ENCODE measurements at regions not wholly inside any gene's neighbourhood (a gene's known extent, or its start where the extent isn't known, plus 50 kb on each side); places are given as distances from the start of the nearest gene placed in this dataset.

- no peaks in the 10 kb centered on the region for H3K4me1 ChIP-seq (ENCODE audit: control insufficient read depth, insufficient read depth, low read length, poor library complexity, severe bottlenecking)
- H3K4me1 Mint-ChIP-seq = no peaks in the 10 kb centered on the region
- H3K4me3 Mint-ChIP-seq = no peak overlapping the region
- no peak overlapping the region for H3K27ac Mint-ChIP-seq
- peaks cover 0 to 15% of the 10 kb centered on the region in 2 experiments for H3K9me3 ChIP-seq (ENCODE audit: control insufficient read depth in 2 of 2, low read length in 2 of 2)
- ATAC-seq (ENCODE audit: low read depth in 2 of 2) (no peak), DNase-seq (no peak)
- H3K36me3 ChIP-seq (ENCODE audit: control insufficient read depth, insufficient read depth, low read length) = no peaks in the 10 kb centered on the region
- H3K27ac ChIP-seq (ENCODE audit: insufficient read depth, low read length, poor library complexity, severe bottlenecking) = no peak overlapping the region
- H3K36me3 Mint-ChIP-seq = no peaks in the 10 kb centered on the region
- H3K27me3 ChIP-seq (ENCODE audit: control insufficient read depth, insufficient read depth, low read length) = no peaks in the 10 kb centered on the region
- peaks cover 4 to 36% (median 9%) of the 10 kb centered on the region in 7 donors for H3K9me3 Mint-ChIP-seq
- H3K27me3 Mint-ChIP-seq = no peaks in the 10 kb centered on the region
- H3K4me3 ChIP-seq (ENCODE audit: low read depth, low read length) = no peak overlapping the region
Measured at GRCh38 chr14:26987744-26988363, 390.0 kb upstream of the NOVA1 start.

GRCh38 chr14:26990946-26991345 lies 393.1 kb upstream of the NOVA1 start:
- ATAC-seq (ENCODE audit: low read depth in 2 of 2) (no peak), DNase-seq (no peak)
- H3K36me3 Mint-ChIP-seq = no peaks in the 10 kb centered on the region
- H3K4me1 ChIP-seq (ENCODE audit: control insufficient read depth, insufficient read depth, low read length, poor library complexity, severe bottlenecking) = no peaks in the 10 kb centered on the region
- H3K27ac ChIP-seq (ENCODE audit: insufficient read depth, low read length, poor library complexity, severe bottlenecking) = no peak overlapping the region
- H3K9me3 ChIP-seq (ENCODE audit: control insufficient read depth in 2 of 2, low read length in 2 of 2) = peaks cover 4 to 42% of the 10 kb centered on the region in 2 experiments
- H3K4me1 Mint-ChIP-seq = no peaks in the 10 kb centered on the region
- H3K27me3 Mint-ChIP-seq = no peaks in the 10 kb centered on the region
- H3K9me3 Mint-ChIP-seq = peaks cover 3 to 34% (median 9%) of the 10 kb centered on the region in 7 donors
- no peak overlapping the region for H3K4me3 ChIP-seq (ENCODE audit: low read depth, low read length)
- no peak overlapping the region for H3K27ac Mint-ChIP-seq
- no peaks in the 10 kb centered on the region for H3K36me3 ChIP-seq (ENCODE audit: control insufficient read depth, insufficient read depth, low read length)
- no peak overlapping the region for H3K4me3 Mint-ChIP-seq
- H3K27me3 ChIP-seq (ENCODE audit: control insufficient read depth, insufficient read depth, low read length) = no peaks in the 10 kb centered on the region

- H3K4me1 Mint-ChIP-seq = no peaks in the 10 kb centered on the region
- Histone ChIP-seq H3K27ac (ENCODE audit: insufficient read depth, low read length, poor library complexity, severe bottlenecking) (no peak overlapping the region), H3K4me1 (ENCODE audit: control insufficient read depth, insufficient read depth, low read length, poor library complexity, severe bottlenecking) (no peaks in the 10 kb centered on the region), H3K9me3 (ENCODE audit: control insufficient read depth in 2 of 2, low read length in 2 of 2) (peaks cover 4 to 44% of the 10 kb centered on the region in 2 experiments), H3K27me3 (ENCODE audit: control insufficient read depth, insufficient read depth, low read length) (no peaks in the 10 kb centered on the region), H3K36me3 (ENCODE audit: control insufficient read depth, insufficient read depth, low read length) (no peaks in the 10 kb centered on the region), H3K4me3 (ENCODE audit: low read depth, low read length) (no peak overlapping the region)
- peaks cover 6 to 37% (median 16%) of the 10 kb centered on the region in 7 donors for H3K9me3 Mint-ChIP-seq
- no peak overlapping the region for H3K27ac Mint-ChIP-seq
- H3K36me3 Mint-ChIP-seq = no peaks in the 10 kb centered on the region
- no peak for DNase-seq
- ATAC-seq (ENCODE audit: low read depth in 2 of 2) = no peak
- no peaks in the 10 kb centered on the region for H3K27me3 Mint-ChIP-seq
- no peak overlapping the region for H3K4me3 Mint-ChIP-seq
Measured at GRCh38 chr14:26992403-26993115, 394.7 kb upstream of the NOVA1 start.

- Histone ChIP-seq H3K4me1 (ENCODE audit: control insufficient read depth, insufficient read depth, low read length, poor library complexity, severe bottlenecking) (no peaks in the 10 kb centered on the region), H3K4me3 (ENCODE audit: low read depth, low read length) (no peak overlapping the region), H3K27ac (ENCODE audit: insufficient read depth, low read length, poor library complexity, severe bottlenecking) (no peak overlapping the region), H3K9me3 (ENCODE audit: control insufficient read depth in 2 of 2, low read length in 2 of 2) (peaks cover 4 to 35% of the 10 kb centered on the region in 2 experiments), H3K36me3 (ENCODE audit: control insufficient read depth, insufficient read depth, low read length) (no peaks in the 10 kb centered on the region), H3K27me3 (ENCODE audit: control insufficient read depth, insufficient read depth, low read length) (no peaks in the 10 kb centered on the region)
- Mint-ChIP-seq H3K4me3 (no peak overlapping the region), H3K4me1 (no peaks in the 10 kb centered on the region), H3K27ac (no peak overlapping the region), H3K27me3 (no peaks in the 10 kb centered on the region), H3K9me3 (peaks cover 6 to 40% (median 14%) of the 10 kb centered on the region in 7 donors), H3K36me3 (no peaks in the 10 kb centered on the region)
- ATAC-seq (ENCODE audit: low read depth in 2 of 2) (no peak), DNase-seq (no peak)
Measured at GRCh38 chr14:26993556-26993955, 395.7 kb upstream of the NOVA1 start.

GRCh38 chr14:26995301-26995700 lies 397.5 kb upstream of the NOVA1 start:
- H3K27ac Mint-ChIP-seq = no peak overlapping the region
- ATAC-seq (ENCODE audit: low read depth in 2 of 2) = no peak
- Histone ChIP-seq H3K9me3 (ENCODE audit: control insufficient read depth in 2 of 2, low read length in 2 of 2) (peaks cover 4 to 38% of the 10 kb centered on the region in 2 experiments), H3K36me3 (ENCODE audit: control insufficient read depth, insufficient read depth, low read length) (no peaks in the 10 kb centered on the region), H3K4me1 (ENCODE audit: control insufficient read depth, insufficient read depth, low read length, poor library complexity, severe bottlenecking) (no peaks in the 10 kb centered on the region), H3K27me3 (ENCODE audit: control insufficient read depth, insufficient read depth, low read length) (no peaks in the 10 kb centered on the region), H3K27ac (ENCODE audit: insufficient read depth, low read length, poor library complexity, severe bottlenecking) (no peak overlapping the region), H3K4me3 (ENCODE audit: low read depth, low read length) (no peak overlapping the region)
- DNase-seq = no peak
- H3K4me3 Mint-ChIP-seq = no peak overlapping the region
- peaks cover 6 to 40% (median 12%) of the 10 kb centered on the region in 7 donors for H3K9me3 Mint-ChIP-seq
- no peaks in the 10 kb centered on the region for H3K4me1 Mint-ChIP-seq
- H3K36me3 Mint-ChIP-seq = no peaks in the 10 kb centered on the region
- H3K27me3 Mint-ChIP-seq = no peaks in the 10 kb centered on the region

- Histone ChIP-seq H3K36me3 (ENCODE audit: control insufficient read depth, insufficient read depth, low read length) (no peaks in the 10 kb centered on the region), H3K9me3 (ENCODE audit: control insufficient read depth in 2 of 2, low read length in 2 of 2) (peaks cover 4 to 43% of the 10 kb centered on the region in 2 experiments), H3K4me3 (ENCODE audit: low read depth, low read length) (no peak overlapping the region), H3K27ac (ENCODE audit: insufficient read depth, low read length, poor library complexity, severe bottlenecking) (no peak overlapping the region), H3K4me1 (ENCODE audit: control insufficient read depth, insufficient read depth, low read length, poor library complexity, severe bottlenecking) (no peaks in the 10 kb centered on the region), H3K27me3 (ENCODE audit: control insufficient read depth, insufficient read depth, low read length) (no peaks in the 10 kb centered on the region)
- no peak for ATAC-seq (ENCODE audit: low read depth in 2 of 2)
- Mint-ChIP-seq H3K27ac (no peak overlapping the region), H3K36me3 (no peaks in the 10 kb centered on the region), H3K27me3 (no peaks in the 10 kb centered on the region), H3K4me1 (no peaks in the 10 kb centered on the region), H3K4me3 (no peak overlapping the region), H3K9me3 (peaks cover 6 to 34% (median 13%) of the 10 kb centered on the region in 7 donors)
- no peak for DNase-seq
Measured at GRCh38 chr14:26996246-26996645, 398.4 kb upstream of the NOVA1 start.

GRCh38 chr14:27002179-27002578 lies 404.3 kb upstream of the NOVA1 start:
- H3K4me3 Mint-ChIP-seq = peak overlapping the region in 1 of 4 donors; percentile 48
- no peak for ATAC-seq (ENCODE audit: low read depth in 2 of 2)
- peaks cover 2 to 41% (median 11%) of the 10 kb centered on the region in 7 donors for H3K9me3 Mint-ChIP-seq
- H3K36me3 Mint-ChIP-seq = no peaks in the 10 kb centered on the region
- H3K27ac Mint-ChIP-seq = no peak overlapping the region
- Histone ChIP-seq H3K4me3 (ENCODE audit: low read depth, low read length) (no peak overlapping the region), H3K36me3 (ENCODE audit: control insufficient read depth, insufficient read depth, low read length) (no peaks in the 10 kb centered on the region), H3K4me1 (ENCODE audit: control insufficient read depth, insufficient read depth, low read length, poor library complexity, severe bottlenecking) (no peaks in the 10 kb centered on the region), H3K9me3 (ENCODE audit: control insufficient read depth in 2 of 2, low read length in 2 of 2) (peaks cover 3 to 9% of the 10 kb centered on the region in 2 experiments), H3K27ac (ENCODE audit: insufficient read depth, low read length, poor library complexity, severe bottlenecking) (no peak overlapping the region), H3K27me3 (ENCODE audit: control insufficient read depth, insufficient read depth, low read length) (no peaks in the 10 kb centered on the region)
- no peak for DNase-seq
- no peaks in the 10 kb centered on the region for H3K4me1 Mint-ChIP-seq
- no peaks in the 10 kb centered on the region for H3K27me3 Mint-ChIP-seq

GRCh38 chr14:27006570-27006969 lies 408.7 kb upstream of the NOVA1 start:
- H3K27ac ChIP-seq (ENCODE audit: insufficient read depth, low read length, poor library complexity, severe bottlenecking) = no peak overlapping the region
- no peak overlapping the region for H3K27ac Mint-ChIP-seq
- no peaks in the 10 kb centered on the region for H3K36me3 ChIP-seq (ENCODE audit: control insufficient read depth, insufficient read depth, low read length)
- peaks cover 0 to 7% of the 10 kb centered on the region in 2 experiments for H3K9me3 ChIP-seq (ENCODE audit: control insufficient read depth in 2 of 2, low read length in 2 of 2)
- no peaks in the 10 kb centered on the region for H3K4me1 ChIP-seq (ENCODE audit: control insufficient read depth, insufficient read depth, low read length, poor library complexity, severe bottlenecking)
- peaks cover 2 to 47% (median 13%) of the 10 kb centered on the region in 7 donors for H3K9me3 Mint-ChIP-seq
- H3K4me3 Mint-ChIP-seq = no peak overlapping the region
- H3K27me3 Mint-ChIP-seq = no peaks in the 10 kb centered on the region
- DNase-seq = no peak
- H3K4me3 ChIP-seq (ENCODE audit: low read depth, low read length) = no peak overlapping the region
- H3K27me3 ChIP-seq (ENCODE audit: control insufficient read depth, insufficient read depth, low read length) = no peaks in the 10 kb centered on the region
- no peak for ATAC-seq (ENCODE audit: low read depth in 2 of 2)
- H3K36me3 Mint-ChIP-seq = no peaks in the 10 kb centered on the region
- no peaks in the 10 kb centered on the region for H3K4me1 Mint-ChIP-seq

Measured in CD4-positive, CD25-positive, alpha-beta regulatory T cell (primary cell).